Coronary artery (tissue), 2 donors: ENCODE measurements at regions not wholly inside any gene's neighbourhood (a gene's known extent, or its start where the extent isn't known, plus 50 kb on each side); places are given as distances from the start of the nearest gene placed in this dataset.

Experiments used
- DNase-seq: peaks from one replicate; pipeline ENCODE4 v3.0.0-alpha.2; 2017; ENCODE audit warnings: low spot score
- H3K27ac ChIP-seq, 2 donors: fragments of 200-600 bp; sonication (generic); one replicate each; pipeline ENCODE4 v1.5.1; 2016 to 2019
- H3K4me3 ChIP-seq: fragments of 200-600 bp; sonication (generic); 2 replicates; pipeline ENCODE4 v1.5.1; 2016; ENCODE audit warnings: mild to moderate bottlenecking, moderate library complexity
- CTCF ChIP-seq: fragments of 200-600 bp; sonication (generic); IDR thresholded peaks from one replicate; pipeline ENCODE4 v1.5.1; 2019; ENCODE audit warnings: antibody characterized with exemption

GRCh38 chr12:89966495-89967240, 258.0 kb upstream of the ATP2B1 start:
- TF ChIP-seq CTCF: no peak
- no peak for DNase-seq
- no peak overlapping the region for H3K27ac ChIP-seq

GRCh38 chr12:89965993-89966392, 257.4 kb upstream of the ATP2B1 start:
- Histone ChIP-seq H3K27ac (no peak overlapping the region), H3K4me3 (no peak overlapping the region)
- no peak for TF ChIP-seq CTCF
- no peak for DNase-seq

More at GRCh38 chr12:89966495-89967240, 258.0 kb upstream of the ATP2B1 start:
- H3K4me3 ChIP-seq: no peak overlapping the region

- Histone ChIP-seq H3K27ac (no peak overlapping the region), H3K4me3 (no peak overlapping the region)
- DNase-seq: no peak
- TF ChIP-seq CTCF: no peak
These were observed 254.0 kb upstream of the ATP2B1 start for GRCh38 chr12:89962648-89963047.

- no peak for DNase-seq
- no peak for TF ChIP-seq CTCF
- H3K4me3 ChIP-seq: no peak overlapping the region
- H3K27ac ChIP-seq: no peak overlapping the region
These were observed 252.2 kb upstream of the ATP2B1 start for GRCh38 chr12:89960607-89961394.

GRCh38 chr12:89960011-89960507, 251.4 kb upstream of the ATP2B1 start:
- no peak for TF ChIP-seq CTCF
- Histone ChIP-seq H3K4me3 (no peak overlapping the region), H3K27ac (no peak overlapping the region)
- DNase-seq: no peak

- no peak for DNase-seq
- Histone ChIP-seq H3K27ac (no peak overlapping the region), H3K4me3 (no peak overlapping the region)
- no peak for TF ChIP-seq CTCF
These were observed 250.5 kb upstream of the ATP2B1 start for GRCh38 chr12:89959179-89959578.
